ENCODE measurements at regions not wholly inside any gene's neighbourhood (a gene's known extent, or its start where the extent isn't known, plus 50 kb on each side); places are given as distances from the start of the nearest gene placed in this dataset.

DNA sequence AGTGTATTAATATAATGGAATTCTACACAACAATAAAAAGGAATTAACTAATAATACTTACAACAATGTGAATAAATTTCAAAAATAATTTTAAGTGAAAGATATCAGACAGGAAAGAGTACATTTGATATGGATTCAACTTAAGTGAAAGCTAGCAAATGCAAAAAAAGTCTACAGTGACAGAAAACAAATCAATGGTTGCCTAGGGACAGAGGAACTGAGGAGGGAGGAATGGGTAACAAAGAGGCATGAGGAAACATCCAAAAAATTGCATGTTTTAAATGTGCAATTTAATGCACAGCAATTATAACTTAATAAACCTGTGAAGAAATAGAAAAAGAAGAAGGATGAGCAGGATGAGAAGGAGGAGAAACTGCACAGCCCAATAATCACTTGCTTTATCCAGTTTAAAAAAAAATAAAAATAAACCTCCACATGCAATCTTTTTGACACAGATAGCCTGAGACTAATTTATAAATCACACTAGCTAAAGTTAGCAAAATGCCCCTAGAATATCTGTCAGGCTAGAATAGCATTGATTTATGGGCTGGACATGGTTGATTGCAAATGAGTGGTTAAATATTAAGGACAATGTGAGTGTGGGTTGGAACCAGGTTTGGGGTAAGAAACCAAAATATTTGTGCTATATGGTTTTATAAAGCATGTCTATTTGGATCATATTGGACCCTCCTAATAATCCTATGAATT lies 1089.1 kb downstream of the TRHDE start:
- Histone ChIP-seq H3K4me1 (no peaks in the 10 kb centered on the region), H3K36me3 (no peaks in the 10 kb centered on the region), H3K27me3 (no peaks in the 10 kb centered on the region), H3K4me3 (no peak overlapping the region), H3K9me3 (peaks cover 1% of the 10 kb centered on the region), H3K27ac (no peak overlapping the region)
- TF ChIP-seq, protein P1, sequence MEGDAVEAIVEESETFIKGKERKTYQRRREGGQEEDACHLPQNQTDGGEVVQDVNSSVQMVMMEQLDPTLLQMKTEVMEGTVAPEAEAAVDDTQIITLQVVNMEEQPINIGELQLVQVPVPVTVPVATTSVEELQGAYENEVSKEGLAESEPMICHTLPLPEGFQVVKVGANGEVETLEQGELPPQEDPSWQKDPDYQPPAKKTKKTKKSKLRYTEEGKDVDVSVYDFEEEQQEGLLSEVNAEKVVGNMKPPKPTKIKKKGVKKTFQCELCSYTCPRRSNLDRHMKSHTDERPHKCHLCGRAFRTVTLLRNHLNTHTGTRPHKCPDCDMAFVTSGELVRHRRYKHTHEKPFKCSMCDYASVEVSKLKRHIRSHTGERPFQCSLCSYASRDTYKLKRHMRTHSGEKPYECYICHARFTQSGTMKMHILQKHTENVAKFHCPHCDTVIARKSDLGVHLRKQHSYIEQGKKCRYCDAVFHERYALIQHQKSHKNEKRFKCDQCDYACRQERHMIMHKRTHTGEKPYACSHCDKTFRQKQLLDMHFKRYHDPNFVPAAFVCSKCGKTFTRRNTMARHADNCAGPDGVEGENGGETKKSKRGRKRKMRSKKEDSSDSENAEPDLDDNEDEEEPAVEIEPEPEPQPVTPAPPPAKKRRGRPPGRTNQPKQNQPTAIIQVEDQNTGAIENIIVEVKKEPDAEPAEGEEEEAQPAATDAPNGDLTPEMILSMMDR (IDR thresholded peaks at IDR 0.05) = no peak
- no peak for TF ChIP-seq POLR2A (IDR thresholded peaks at IDR 0.05)
- no peak for TF ChIP-seq EP300 (IDR thresholded peaks at IDR 0.05)
- no peak for DNase-seq (ENCODE audit: low spot score in 2 of 2)

DNA sequence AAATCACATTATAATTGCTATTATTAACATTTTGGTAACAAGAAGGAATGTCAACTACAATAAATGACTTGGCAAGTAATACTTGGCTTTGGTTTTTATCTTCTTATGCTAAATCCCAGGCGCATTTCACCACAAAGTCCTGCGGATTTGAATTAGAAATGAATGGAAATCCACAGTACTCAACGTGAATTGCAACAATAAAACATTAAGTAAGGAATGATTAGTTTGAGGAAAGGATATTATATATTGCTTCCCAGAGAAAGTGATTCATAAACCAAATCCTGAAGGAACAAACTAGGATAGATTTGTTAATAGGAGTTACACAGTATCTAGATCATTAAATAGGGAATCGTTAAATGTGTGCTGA lies 1089.7 kb downstream of the TRHDE start:
- TF ChIP-seq EP300 (IDR thresholded peaks at IDR 0.05) = no peak
- TF ChIP-seq, protein P1 (IDR thresholded peaks at IDR 0.05) = no peak
- TF ChIP-seq POLR2A (IDR thresholded peaks at IDR 0.05) = no peak
- no peak for TF ChIP-seq POLR2AphosphoS5 (IDR thresholded peaks at IDR 0.05)
- no peaks in the 10 kb centered on the region for H3K4me1 ChIP-seq
- no peak overlapping the region for H3K4me3 ChIP-seq
- peaks cover 3% of the 10 kb centered on the region for H3K9me3 ChIP-seq
- 68% methylated on average over 4 of the region's 4 CpGs for WGBS
- no peak overlapping the region for H3K27ac ChIP-seq
- no peak for DNase-seq (ENCODE audit: low spot score in 2 of 2)
- H3K36me3 ChIP-seq = no peaks in the 10 kb centered on the region
- no peaks in the 10 kb centered on the region for H3K27me3 ChIP-seq

DNA sequence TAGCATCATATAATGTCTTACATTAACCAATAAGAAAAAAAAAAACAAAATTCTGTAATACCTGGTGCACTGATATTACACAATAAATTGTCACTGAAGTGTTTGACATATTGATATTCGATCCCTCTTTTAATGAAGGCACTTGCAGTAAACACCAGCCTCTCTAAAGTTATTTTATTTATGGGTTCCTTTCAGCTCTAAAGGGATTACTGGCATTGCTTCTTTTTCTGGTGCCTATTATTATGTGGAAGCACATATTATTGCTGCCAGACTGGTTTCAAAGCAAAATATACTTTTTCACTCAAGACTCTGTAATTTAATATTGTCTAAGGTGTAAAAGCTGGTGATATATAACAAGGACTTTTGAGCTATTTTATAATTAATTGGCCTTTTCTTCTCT lies 1090.5 kb downstream of the TRHDE start:
- Histone ChIP-seq H3K9me3 (peaks cover 3% of the 10 kb centered on the region), H3K4me1 (no peaks in the 10 kb centered on the region), H3K27ac (no peak overlapping the region), H3K36me3 (no peaks in the 10 kb centered on the region), H3K27me3 (no peaks in the 10 kb centered on the region), H3K4me3 (no peak overlapping the region)
- DNase-seq (ENCODE audit: low spot score in 2 of 2) = no peak
- TF ChIP-seq EP300 (IDR thresholded peaks at IDR 0.05) (no peak), POLR2AphosphoS5 (IDR thresholded peaks at IDR 0.05) (no peak), POLR2A (IDR thresholded peaks at IDR 0.05) (no peak)
- TF ChIP-seq, protein P1 (IDR thresholded peaks at IDR 0.05) = no peak
- 32% methylated on average over 1 of the region's 1 CpG for WGBS

DNA sequence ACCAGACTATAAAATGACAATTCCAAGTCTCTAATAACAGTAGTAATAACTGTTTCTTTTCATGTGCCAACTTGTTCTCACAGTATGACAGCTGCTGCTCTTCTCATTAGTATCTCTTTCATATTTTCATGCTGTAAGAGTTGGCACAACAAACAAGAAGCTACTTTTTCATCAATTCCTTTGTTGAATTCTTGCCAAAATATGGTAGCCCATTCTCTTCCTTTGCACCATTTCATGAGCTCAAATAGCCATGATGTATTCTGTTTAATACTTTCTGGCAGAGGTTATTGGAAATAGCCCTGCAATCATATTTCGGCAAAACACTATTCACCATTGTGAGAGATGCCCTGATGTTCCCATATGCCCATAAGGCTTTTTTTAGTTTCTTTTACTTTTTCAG lies 1100.7 kb downstream of the TRHDE start:
- TF ChIP-seq EP300 (IDR thresholded peaks at IDR 0.05) (no peak), POLR2A (IDR thresholded peaks at IDR 0.05) (no peak), POLR2AphosphoS5 (IDR thresholded peaks at IDR 0.05) (no peak)
- TF ChIP-seq, protein P1 (IDR thresholded peaks at IDR 0.05) = no peak

DNA sequence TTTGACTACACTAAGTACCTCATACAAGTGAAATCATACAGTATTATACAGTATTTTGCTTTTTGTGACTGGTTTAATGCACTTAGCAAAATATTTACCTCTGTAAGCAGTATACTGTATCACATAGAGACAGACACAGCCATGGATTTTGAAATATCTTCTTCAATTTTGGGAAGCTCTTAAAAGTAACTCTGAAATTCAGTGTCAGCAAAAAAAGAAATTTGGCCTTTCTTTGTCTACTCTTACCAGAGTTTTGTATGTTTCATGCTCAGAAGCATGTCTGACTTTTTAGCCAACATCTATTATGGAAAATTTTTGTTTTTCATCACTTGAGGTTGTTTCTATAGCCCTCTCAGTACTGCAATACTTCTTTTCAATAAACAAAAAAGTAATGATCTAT lies 1102.2 kb downstream of the TRHDE start:
- H3K4me1 ChIP-seq = no peaks in the 10 kb centered on the region
- TF ChIP-seq, protein P1 (IDR thresholded peaks at IDR 0.05) = no peak
- TF ChIP-seq POLR2A (IDR thresholded peaks at IDR 0.05) (no peak), POLR2AphosphoS5 (IDR thresholded peaks at IDR 0.05) (no peak)
- no peaks in the 10 kb centered on the region for H3K9me3 ChIP-seq
- no peak for DNase-seq (ENCODE audit: low spot score in 2 of 2)
- no peak overlapping the region for H3K27ac ChIP-seq
- H3K4me3 ChIP-seq = no peak overlapping the region
- H3K27me3 ChIP-seq = no peaks in the 10 kb centered on the region
- H3K36me3 ChIP-seq = no peaks in the 10 kb centered on the region

More for the DNA sequence above, 1100.7 kb downstream of the TRHDE start:
- no peaks in the 10 kb centered on the region for H3K4me1 ChIP-seq
- 71% methylated on average over 1 of the region's 1 CpG for WGBS
- no peak overlapping the region for H3K4me3 ChIP-seq
- H3K36me3 ChIP-seq = no peaks in the 10 kb centered on the region
- no peaks in the 10 kb centered on the region for H3K27me3 ChIP-seq
- no peaks in the 10 kb centered on the region for H3K9me3 ChIP-seq
- H3K27ac ChIP-seq = no peak overlapping the region
- no peak for DNase-seq (ENCODE audit: low spot score in 2 of 2)

Data from suprapubic skin (tissue), 4 donors.